IMR-90 (cell line): ENCODE measurements at regions not wholly inside any gene's neighbourhood (a gene's known extent, or its start where the extent isn't known, plus 50 kb on each side); places are given as distances from the start of the nearest gene placed in this dataset.

ENCODE experiments used
- CEBPB ChIP-seq: IDR thresholded peaks from 2 replicates; pipeline ENCODE4 v1.6.1; 2012; ENCODE audit warnings: low read depth, low read length, improper control_type of control experiment
- CTCF ChIP-seq: conservative IDR thresholded peaks from 2 replicates; pipeline ENCODE4 v1.5.1; 2012; ENCODE audit warnings: mild to moderate bottlenecking, low read depth, low read length, improper control_type of control experiment
- MAFK ChIP-seq: IDR thresholded peaks from 2 replicates; pipeline ENCODE4 v1.6.1; 2012; ENCODE audit warnings: low read depth, low read length, improper control_type of control experiment
- POLR2A ChIP-seq: IDR thresholded peaks from 2 replicates; pipeline ENCODE4 v1.6.1; 2012; ENCODE audit warnings: mild to moderate bottlenecking, low read depth, low read length
- RAD21 ChIP-seq: IDR thresholded peaks from 2 replicates; pipeline ENCODE4 v1.6.1; 2012; ENCODE audit warnings: low read length, improper control_type of control experiment
- RCOR1 ChIP-seq: IDR thresholded peaks from 2 replicates; pipeline ENCODE4 v1.6.1; 2012; ENCODE audit warnings: mild to moderate bottlenecking, low read length, improper control_type of control experiment; ENCODE audit not compliant: insufficient replicate concordance

- TF ChIP-seq CEBPB (no peak), CTCF (no peak), POLR2A (no peak), MAFK (no peak), RAD21 (no peak), RCOR1 (no peak)
Measured at GRCh38 chr16:62462971-62463370, 426.7 kb upstream of the CDH8 start.
